22Rv1 (cell line): ENCODE measurements at regions not wholly inside any gene's neighbourhood (a gene's known extent, or its start where the extent isn't known, plus 50 kb on each side); places are given as distances from the start of the nearest gene placed in this dataset.
"Not testable (repeated sequence)": the region's sequence is repeated elsewhere in the genome, so short reads cannot be mapped to it uniquely, and the experiment has no call there.

Experiments
- H3K27ac ChIP-seq: fragments of 450-650 bp; 2 replicates; pipeline ENCODE4 v1.5.1; 2017
- ZFX ChIP-seq: fragments of 450-650 bp; IDR thresholded peaks from 2 replicates; pipeline ENCODE4 v1.6.1; 2017; ENCODE audit warnings: antibody characterized with exemption, borderline replicate concordance
- TF ChIP-seq, protein P1 (sequence below): fragments of 450-650 bp; IDR thresholded peaks from 2 replicates; pipeline ENCODE4 v1.5.1; 2017; ENCODE audit warnings: mild to moderate bottlenecking

DNA sequence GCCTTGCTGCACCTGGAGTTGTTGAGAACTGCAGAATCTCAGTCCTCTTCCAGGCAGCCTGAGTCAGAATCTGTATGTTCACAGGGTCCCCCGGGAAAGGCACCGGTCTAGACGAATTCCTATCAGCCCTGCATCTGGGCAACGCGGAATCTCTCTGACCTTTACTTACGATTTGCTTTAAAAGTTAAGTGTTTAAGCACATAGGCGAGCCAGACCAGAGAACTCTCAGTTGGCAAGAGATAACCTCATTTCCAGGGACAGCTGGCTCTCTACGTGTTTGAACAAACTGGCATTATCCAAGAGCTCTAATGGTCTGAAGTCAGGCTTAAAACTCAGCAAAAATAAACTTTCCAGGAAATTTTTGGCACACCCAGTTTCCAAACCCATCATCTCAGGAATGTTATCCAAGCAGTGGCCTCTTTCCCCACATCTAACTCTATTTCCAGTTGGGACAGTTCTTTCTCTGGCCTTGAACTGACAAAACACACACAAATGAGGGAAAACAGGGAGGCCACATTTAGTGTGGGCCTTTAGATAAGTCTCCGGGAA, 53.4 kb downstream of the HES1 start:
- TF ChIP-seq ZFX, result no peak
- TF ChIP-seq, protein P1, sequence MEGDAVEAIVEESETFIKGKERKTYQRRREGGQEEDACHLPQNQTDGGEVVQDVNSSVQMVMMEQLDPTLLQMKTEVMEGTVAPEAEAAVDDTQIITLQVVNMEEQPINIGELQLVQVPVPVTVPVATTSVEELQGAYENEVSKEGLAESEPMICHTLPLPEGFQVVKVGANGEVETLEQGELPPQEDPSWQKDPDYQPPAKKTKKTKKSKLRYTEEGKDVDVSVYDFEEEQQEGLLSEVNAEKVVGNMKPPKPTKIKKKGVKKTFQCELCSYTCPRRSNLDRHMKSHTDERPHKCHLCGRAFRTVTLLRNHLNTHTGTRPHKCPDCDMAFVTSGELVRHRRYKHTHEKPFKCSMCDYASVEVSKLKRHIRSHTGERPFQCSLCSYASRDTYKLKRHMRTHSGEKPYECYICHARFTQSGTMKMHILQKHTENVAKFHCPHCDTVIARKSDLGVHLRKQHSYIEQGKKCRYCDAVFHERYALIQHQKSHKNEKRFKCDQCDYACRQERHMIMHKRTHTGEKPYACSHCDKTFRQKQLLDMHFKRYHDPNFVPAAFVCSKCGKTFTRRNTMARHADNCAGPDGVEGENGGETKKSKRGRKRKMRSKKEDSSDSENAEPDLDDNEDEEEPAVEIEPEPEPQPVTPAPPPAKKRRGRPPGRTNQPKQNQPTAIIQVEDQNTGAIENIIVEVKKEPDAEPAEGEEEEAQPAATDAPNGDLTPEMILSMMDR, result no peak
- no peak overlapping the region for H3K27ac ChIP-seq

DNA sequence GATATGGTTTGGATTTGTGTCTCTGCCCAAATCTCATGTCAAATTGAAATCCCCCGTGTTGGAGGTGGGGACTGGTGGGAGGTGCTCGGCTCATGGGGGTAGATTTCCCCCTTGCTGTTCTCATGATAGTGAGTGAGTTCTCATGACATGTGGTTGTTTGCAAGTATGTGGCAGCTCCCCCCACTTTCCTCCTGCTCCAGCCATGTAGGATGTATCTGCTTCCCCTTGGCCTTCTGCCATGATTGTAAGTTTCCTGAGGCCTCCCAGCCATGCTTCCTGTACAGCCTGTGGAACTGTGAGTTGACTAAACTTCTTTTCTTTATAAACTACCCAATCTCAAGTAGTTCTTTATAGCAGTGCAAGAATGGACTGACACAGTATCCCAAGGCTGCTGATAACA, 55.9 kb downstream of the HES1 start:
- H3K27ac ChIP-seq, result not testable (repeated sequence)

DNA sequence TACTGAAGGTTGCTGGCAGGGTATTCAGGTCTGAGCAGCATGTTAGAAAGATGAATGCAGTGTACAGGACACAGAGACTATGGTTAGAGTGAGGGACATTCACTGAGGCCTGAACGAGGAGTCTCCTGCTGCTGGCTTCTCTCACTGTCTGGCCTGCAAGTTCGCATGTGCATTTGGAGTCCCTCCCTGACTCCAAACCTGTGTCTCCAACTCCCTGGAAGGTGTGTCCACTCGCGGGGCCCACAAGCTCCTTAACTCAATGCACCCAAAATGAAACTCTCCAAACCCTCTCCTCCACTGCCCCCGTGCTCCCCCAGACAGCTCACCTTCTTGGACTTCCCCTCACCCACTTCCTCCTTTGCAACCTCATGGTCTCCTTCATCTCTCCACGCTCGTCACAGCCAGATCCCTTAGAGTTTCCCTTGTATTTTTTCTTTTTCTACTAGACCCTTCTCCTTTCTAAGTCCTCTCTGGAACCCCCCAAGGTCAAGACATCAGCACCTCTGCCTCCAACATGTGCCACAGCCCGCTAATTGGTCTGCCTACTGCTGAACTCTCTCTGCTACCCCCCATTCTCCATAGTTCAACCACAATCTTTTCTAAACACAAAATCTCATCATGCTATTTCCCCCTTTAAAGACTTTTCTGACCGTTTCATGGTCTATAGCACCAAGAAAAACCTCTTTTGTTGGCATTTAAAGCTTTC, 58.3 kb downstream of the HES1 start:
- TF ChIP-seq ZFX, result no peak
- TF ChIP-seq, protein P1, result no peak

DNA sequence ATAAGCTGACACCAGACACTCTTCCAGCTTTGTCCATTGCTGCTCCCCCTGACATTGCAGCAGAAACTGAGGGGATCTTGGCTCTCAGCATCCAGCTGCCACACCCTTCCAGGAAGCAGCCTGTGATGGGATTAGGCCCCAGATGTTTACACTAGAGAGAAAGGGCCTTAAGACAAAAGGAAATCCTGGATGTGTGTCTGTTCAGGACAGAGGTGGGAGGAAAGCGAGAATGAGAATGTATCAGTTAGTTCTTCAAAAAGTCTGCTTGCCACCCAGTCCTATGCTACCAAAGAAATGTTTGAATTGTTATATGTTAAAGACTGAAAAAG, 58.8 kb downstream of the HES1 start:
- H3K27ac ChIP-seq, result no peak overlapping the region
- TF ChIP-seq, protein P1, result no peak

More for the DNA sequence above, 58.3 kb downstream of the HES1 start:
- no peak overlapping the region for H3K27ac ChIP-seq

DNA sequence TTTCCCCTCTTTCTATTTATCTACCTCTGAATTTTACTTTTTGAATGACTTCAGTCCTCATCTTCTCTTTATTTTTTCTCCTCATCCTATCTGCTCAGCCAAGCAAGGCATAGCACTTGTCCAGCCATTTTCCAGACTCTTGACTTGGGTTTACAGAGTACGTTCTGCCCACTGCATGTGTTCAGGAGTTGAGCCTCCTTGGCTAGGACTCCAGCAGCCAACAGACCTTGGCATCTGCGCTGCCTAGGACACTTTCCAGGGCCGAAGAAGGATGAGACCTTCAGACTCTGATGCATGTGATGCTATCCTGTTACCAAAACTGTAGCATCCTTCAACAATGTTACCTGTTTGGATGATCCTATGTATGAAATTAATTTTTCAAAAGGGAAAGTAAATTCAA, 59.7 kb downstream of the HES1 start:
- H3K27ac ChIP-seq, result no peak overlapping the region
- TF ChIP-seq, protein P1, result no peak
- no peak for TF ChIP-seq ZFX

DNA sequence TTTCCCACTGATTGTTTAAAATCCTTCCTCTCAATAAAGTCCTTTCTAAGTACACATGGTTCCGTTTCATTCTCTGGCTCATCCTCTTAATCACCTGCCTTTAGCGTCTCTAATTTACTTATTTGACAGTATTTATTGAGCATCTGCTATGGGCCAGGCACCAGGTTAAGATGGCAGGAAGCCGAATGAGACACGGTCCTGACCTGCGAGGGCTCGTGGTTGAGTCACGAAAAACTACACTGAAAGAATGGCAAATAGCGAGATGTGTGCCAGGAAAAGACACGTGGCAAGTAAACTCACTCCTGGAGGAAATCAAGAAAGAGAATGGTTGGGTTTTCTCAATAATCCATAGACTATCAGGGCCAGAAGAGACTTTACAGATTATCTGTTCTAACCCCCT, 60.9 kb downstream of the HES1 start:
- no peak overlapping the region for H3K27ac ChIP-seq
- no peak for TF ChIP-seq ZFX
- TF ChIP-seq, protein P1, result no peak

DNA sequence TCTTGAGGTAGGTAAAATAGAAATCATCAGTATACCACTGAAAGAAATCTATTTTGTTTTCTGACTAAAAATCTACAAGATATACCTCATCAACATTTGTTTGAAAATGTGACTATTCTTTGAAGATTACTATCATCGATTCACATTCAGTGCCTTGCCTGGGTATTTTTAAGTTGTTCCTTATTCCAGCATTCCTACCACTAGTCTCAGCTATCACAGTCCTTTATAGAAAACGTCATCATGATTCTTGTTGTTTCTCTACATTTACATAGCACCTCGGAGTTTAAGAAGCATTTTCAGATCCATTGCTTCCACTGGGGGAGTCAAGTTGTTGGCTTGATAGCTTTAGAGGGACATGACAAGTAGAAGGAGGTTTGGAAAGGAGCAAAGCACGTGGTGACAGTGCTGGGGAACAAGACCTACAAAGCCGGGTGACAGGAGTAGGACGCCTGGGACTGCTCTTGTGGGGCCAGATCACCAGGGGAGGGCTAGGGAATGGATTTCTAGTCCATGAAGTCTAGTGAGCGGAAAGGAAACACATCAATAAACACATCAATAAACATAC, 61.5 kb downstream of the HES1 start:
- H3K27ac ChIP-seq, result no peak overlapping the region
- TF ChIP-seq, protein P1, result no peak
- TF ChIP-seq ZFX, result no peak
